ENCODE measurements at regions not wholly inside any gene's neighbourhood (a gene's known extent, or its start where the extent isn't known, plus 50 kb on each side); places are given as distances from the start of the nearest gene placed in this dataset.
A peak's percentile ranks its signal among the peaks of the same experiment; 100 is the strongest.

- DNase-seq = no peak
Measured at GRCh38 chr1:113007706-113008364, 51.8 kb upstream of the SLC16A1 start.

GRCh38 chr1:113008365-113008714 is 52.3 kb upstream of the SLC16A1 start:
- no peak for DNase-seq

- DNase-seq = no peak
Measured at GRCh38 chr1:113012149-113012548, 56.2 kb upstream of the SLC16A1 start.

GRCh38 chr1:113013823-113014222 is 57.8 kb upstream of the SLC16A1 start:
- no peak for DNase-seq

- no peak for DNase-seq
Measured at GRCh38 chr1:113014508-113014907, 58.5 kb upstream of the LRIG2 start.

GRCh38 chr1:113018911-113019310 is 54.1 kb upstream of the LRIG2 start:
- no peak for DNase-seq

- DNase-seq = peak; percentile 92
Measured at GRCh38 chr1:113021430-113022085, 51.4 kb upstream of the LRIG2 start.

Data from NCI-H69 (cell line).